SW480 (cell line): ENCODE measurements at regions not wholly inside any gene's neighbourhood (a gene's known extent, or its start where the extent isn't known, plus 50 kb on each side); places are given as distances from the start of the nearest gene placed in this dataset.

ENCODE experiments used
- DNase-seq: peaks from one replicate; pipeline ENCODE4 v3.0.0-alpha.2; 2016; ENCODE audit warnings: low spot score

- no peak for DNase-seq
These were observed 334.1 kb downstream of the RPS24 start for GRCh38 chr10:78367751-78368150.

- DNase-seq: peak; percentile 33
These were observed 337.5 kb downstream of the RPS24 start for GRCh38 chr10:78371136-78371535.

- no peak for DNase-seq
These were observed 339.1 kb downstream of the RPS24 start for GRCh38 chr10:78372806-78373205.

GRCh38 chr10:78374331-78375028 is 340.8 kb downstream of the RPS24 start:
- no peak for DNase-seq

- no peak for DNase-seq
These were observed 342.5 kb downstream of the RPS24 start for GRCh38 chr10:78375854-78376785.

GRCh38 chr10:78377356-78377755 is 343.7 kb downstream of the RPS24 start:
- no peak for DNase-seq

GRCh38 chr10:78378192-78378591 is 344.5 kb downstream of the RPS24 start:
- DNase-seq: no peak

- DNase-seq: no peak
These were observed 347.4 kb downstream of the RPS24 start for GRCh38 chr10:78381107-78381506.

- DNase-seq: no peak
These were observed 348.4 kb downstream of the RPS24 start for GRCh38 chr10:78382047-78382446.

- DNase-seq: no peak
These were observed 349.1 kb downstream of the RPS24 start for GRCh38 chr10:78382772-78383171.

- no peak for DNase-seq
These were observed 349.9 kb downstream of the RPS24 start for GRCh38 chr10:78383378-78384048.

GRCh38 chr10:78384049-78384431 is 350.4 kb downstream of the RPS24 start:
- DNase-seq: no peak

- no peak for DNase-seq
These were observed 351.9 kb downstream of the RPS24 start for GRCh38 chr10:78385599-78385998.

- DNase-seq: no peak
These were observed 352.8 kb downstream of the RPS24 start for GRCh38 chr10:78386509-78386908.

GRCh38 chr10:78388331-78389050 is 354.8 kb downstream of the RPS24 start:
- DNase-seq: no peak

- no peak for DNase-seq
These were observed 355.8 kb downstream of the RPS24 start for GRCh38 chr10:78389419-78389818.

- DNase-seq: no peak
These were observed 356.4 kb downstream of the RPS24 start for GRCh38 chr10:78390051-78390450.

- no peak for DNase-seq
These were observed 357.2 kb downstream of the RPS24 start for GRCh38 chr10:78390817-78391216.

- no peak for DNase-seq
These were observed 357.9 kb downstream of the RPS24 start for GRCh38 chr10:78391585-78391984.

- no peak for DNase-seq
These were observed 358.5 kb downstream of the RPS24 start for GRCh38 chr10:78392197-78392596.

- no peak for DNase-seq
These were observed 359.4 kb downstream of the RPS24 start for GRCh38 chr10:78393094-78393493.

- no peak for DNase-seq
These were observed 360.4 kb downstream of the RPS24 start for GRCh38 chr10:78394047-78394446.
